ENCODE measurements at regions not wholly inside any gene's neighbourhood (a gene's known extent, or its start where the extent isn't known, plus 50 kb on each side); places are given as distances from the start of the nearest gene placed in this dataset.

GRCh38 chr5:142474431-142475094 lies 149.7 kb upstream of the SPRY4 start:
- no peak for DNase-seq (ENCODE audit: low spot score)

GRCh38 chr5:142473038-142473437 lies 148.2 kb upstream of the SPRY4 start:
- DNase-seq (ENCODE audit: low spot score), result no peak

GRCh38 chr5:142472306-142472951 lies 147.6 kb upstream of the SPRY4 start:
- DNase-seq (ENCODE audit: low spot score), result no peak

- DNase-seq (ENCODE audit: low spot score), result no peak
Measured at GRCh38 chr5:142466195-142466971, 141.6 kb upstream of the SPRY4 start.

GRCh38 chr5:142465476-142465875 lies 140.7 kb upstream of the SPRY4 start:
- no peak for DNase-seq (ENCODE audit: low spot score)

- DNase-seq (ENCODE audit: low spot score), result no peak
Measured at GRCh38 chr5:142463904-142464303, 139.1 kb upstream of the SPRY4 start.

GRCh38 chr5:142461028-142461590 lies 136.3 kb upstream of the SPRY4 start:
- no peak for DNase-seq (ENCODE audit: low spot score)

- DNase-seq (ENCODE audit: low spot score), result no peak
Measured at GRCh38 chr5:142459209-142459608, 134.4 kb upstream of the SPRY4 start.

GRCh38 chr5:142455856-142456255 lies 131.0 kb upstream of the SPRY4 start:
- DNase-seq (ENCODE audit: low spot score), result no peak

- DNase-seq (ENCODE audit: low spot score), result no peak
Measured at GRCh38 chr5:142453932-142454331, 129.1 kb upstream of the SPRY4 start.

- DNase-seq (ENCODE audit: low spot score), result no peak
Measured at GRCh38 chr5:142450419-142450818, 125.6 kb upstream of the SPRY4 start.

- no peak for DNase-seq (ENCODE audit: low spot score)
Measured at GRCh38 chr5:142447887-142448286, 123.1 kb upstream of the SPRY4 start.

GRCh38 chr5:142446960-142447279 lies 122.1 kb upstream of the SPRY4 start:
- no peak for DNase-seq (ENCODE audit: low spot score)

GRCh38 chr5:142446131-142446959 lies 121.5 kb upstream of the SPRY4 start:
- DNase-seq (ENCODE audit: low spot score), result no peak

- DNase-seq (ENCODE audit: low spot score), result no peak
Measured at GRCh38 chr5:142445266-142445665, 120.4 kb upstream of the SPRY4 start.

- DNase-seq (ENCODE audit: low spot score), result no peak
Measured at GRCh38 chr5:142441616-142442015, 116.8 kb upstream of the SPRY4 start.

GRCh38 chr5:142439207-142439860 lies 114.5 kb upstream of the SPRY4 start:
- DNase-seq (ENCODE audit: low spot score), result no peak

GRCh38 chr5:142438573-142438972 lies 113.8 kb upstream of the SPRY4 start:
- DNase-seq (ENCODE audit: low spot score), result no peak

GRCh38 chr5:142437563-142437962 lies 112.7 kb upstream of the SPRY4 start:
- DNase-seq (ENCODE audit: low spot score), result no peak

- DNase-seq (ENCODE audit: low spot score), result no peak
Measured at GRCh38 chr5:142435410-142436115, 110.7 kb upstream of the SPRY4 start.

- DNase-seq (ENCODE audit: low spot score), result no peak
Measured at GRCh38 chr5:142434322-142434612, 109.4 kb upstream of the SPRY4 start.

All from left forelimb (tissue), 1 donor.